NCI-H1092 (cell line): ENCODE measurements at regions not wholly inside any gene's neighbourhood (a gene's known extent, or its start where the extent isn't known, plus 50 kb on each side); places are given as distances from the start of the nearest gene placed in this dataset.
"Not testable (repeated sequence)": the region's sequence is repeated elsewhere in the genome, so short reads cannot be mapped to it uniquely, and the experiment has no call there.

Source experiments
- DNase-seq: peaks from one replicate; lab custom pipeline; 2025; lab: John Stamatoyannopoulos, UW

DNA sequence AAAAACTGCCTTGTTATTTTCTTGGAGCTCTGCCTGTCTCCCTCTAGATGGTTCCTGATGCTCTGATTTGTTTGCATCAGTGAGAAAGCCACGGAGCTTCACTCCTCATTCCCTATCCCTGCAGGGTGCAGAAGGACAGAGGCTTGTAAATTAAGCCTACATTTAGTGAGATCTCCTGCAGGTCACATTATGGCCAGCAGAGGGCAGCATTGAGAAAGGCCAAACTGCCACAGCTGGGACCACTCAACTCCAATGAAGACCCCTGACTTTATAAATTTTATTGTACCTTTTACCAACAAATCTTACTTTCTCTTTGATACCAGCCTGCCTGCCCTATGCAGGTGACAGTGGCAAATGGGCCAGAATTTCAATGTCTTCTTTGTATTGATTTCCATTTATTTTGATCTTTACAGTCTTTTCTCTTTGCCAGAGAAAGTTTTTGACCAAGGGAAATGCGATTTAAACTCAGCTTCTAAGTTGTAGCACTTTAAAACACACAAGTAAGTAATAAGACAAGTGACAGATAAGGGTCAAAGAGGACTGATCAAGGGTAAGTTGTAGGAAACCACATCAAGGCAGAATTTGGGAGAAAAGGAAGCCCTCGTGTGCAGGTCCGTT is 1029.1 kb upstream of the KLHL29 start:
- no peak for DNase-seq

DNA sequence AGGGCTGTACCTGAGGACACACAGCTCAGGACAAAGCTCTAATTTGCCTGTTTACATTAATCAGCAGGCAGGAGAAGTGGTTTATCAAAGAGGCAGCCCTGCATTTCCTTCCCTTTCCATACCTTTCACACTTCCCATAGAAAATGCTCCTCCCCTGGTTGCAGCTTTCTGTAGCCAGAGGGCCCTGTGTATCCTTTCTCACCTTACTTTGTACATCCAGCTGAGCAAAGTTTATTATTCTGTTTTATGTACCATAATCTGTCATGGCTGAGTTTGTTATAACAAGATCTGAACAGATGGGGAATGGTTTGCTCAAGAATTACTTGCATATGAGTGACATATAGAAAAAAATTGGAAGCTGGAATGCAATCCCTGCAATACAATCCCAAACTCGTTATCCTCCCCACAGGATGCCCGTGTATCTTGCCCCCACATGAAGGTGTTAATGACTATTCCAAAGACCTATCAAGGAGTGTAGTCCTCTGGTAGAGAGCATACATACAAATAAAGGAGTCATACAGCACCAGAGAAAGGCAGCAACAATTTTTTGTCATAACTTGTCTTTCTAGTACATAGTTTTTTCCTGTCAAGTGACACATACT is 1025.8 kb upstream of the KLHL29 start:
- no peak for DNase-seq

DNA sequence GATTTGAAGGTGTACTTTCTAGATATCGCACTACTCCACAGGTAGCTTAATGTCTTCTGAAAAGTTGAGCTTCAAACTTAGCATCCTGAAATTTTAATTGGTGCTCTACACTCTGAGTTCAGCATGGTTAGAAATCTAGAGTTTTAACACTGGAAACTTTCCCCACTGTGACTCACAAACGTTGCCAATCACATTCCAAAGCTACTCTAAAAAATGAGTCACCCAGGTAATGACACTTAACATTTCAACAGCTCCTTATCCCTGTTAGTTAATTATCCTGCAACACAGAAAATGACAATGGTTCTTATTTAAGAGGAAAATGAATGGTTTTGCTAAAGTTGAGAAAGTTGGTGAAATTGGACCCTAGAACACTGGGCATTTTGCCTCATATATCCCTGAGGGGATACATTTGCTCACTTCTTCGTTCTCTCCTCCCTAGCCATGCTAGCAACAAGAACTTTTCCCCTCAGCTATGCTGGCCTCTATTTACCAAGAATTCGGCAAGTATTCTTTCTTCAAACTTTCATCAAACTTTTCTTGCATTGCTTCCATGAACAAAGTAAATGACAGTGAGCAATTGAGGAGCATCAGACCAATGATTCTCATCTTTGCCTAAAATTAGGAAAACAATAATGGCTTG is 1024.1 kb upstream of the KLHL29 start:
- DNase-seq = no peak

GRCh38 chr2:22361571-22361970 is 1023.4 kb upstream of the KLHL29 start:
- DNase-seq = no peak

DNA sequence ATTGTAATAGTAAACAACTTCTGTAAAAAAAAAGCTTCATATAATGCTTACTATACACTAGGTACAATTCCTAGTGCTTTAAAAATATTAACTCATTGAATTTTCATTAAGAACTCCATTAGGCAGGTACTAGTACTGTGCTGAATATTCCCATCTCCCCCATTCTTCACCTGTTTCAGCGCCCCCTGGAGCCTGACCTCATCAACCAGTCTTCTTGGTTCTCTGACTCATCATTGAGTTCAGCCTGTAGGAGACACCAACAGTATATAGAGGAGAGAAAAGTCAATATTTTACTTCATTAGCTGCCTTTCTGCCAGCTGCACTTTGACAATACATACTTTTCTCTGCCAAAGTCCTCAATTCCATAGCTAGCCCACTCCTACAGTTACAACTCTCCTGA is 1009.9 kb upstream of the KLHL29 start:
- DNase-seq = no peak

DNA sequence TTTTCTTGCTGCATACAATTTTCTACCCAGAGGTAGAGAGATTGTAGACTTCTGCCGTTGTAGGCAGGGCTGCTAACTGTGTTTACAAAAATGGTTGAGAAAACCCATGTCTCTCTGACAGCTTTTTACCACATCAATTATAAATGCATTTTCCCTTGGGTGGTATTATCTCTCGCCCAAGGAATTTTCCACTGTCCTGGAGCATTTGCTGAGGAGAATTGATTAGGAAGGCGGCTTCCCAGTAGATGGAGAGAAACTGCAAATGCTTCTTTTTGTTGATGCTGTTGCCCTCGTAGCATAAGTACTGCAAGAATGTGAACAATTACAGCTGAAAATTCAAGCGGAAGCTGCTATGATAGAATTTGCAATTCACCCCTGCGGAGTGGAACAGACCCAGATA is 1007.7 kb upstream of the KLHL29 start:
- DNase-seq = no peak

GRCh38 chr2:22382479-22383169 is 1002.4 kb upstream of the KLHL29 start:
- DNase-seq = no peak

DNA sequence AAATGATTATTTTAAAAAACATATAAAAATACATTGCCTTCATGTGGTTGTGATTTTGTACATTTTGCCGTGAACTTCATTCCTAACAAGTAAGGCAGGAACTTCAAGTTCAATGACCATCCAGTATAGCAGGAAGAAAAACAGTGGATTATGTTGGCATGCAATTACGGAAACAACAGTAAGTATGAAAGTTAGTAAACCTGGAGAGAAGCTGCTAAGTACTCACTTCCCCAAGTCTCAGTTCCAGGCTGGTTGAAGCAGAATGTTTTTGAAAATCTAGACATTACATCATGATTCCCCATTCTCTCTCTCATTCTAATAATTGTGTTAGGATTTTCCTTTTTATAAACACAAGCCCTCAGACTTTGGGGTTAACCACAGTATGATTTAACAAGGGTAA is 987.1 kb upstream of the KLHL29 start:
- DNase-seq = no peak

DNA sequence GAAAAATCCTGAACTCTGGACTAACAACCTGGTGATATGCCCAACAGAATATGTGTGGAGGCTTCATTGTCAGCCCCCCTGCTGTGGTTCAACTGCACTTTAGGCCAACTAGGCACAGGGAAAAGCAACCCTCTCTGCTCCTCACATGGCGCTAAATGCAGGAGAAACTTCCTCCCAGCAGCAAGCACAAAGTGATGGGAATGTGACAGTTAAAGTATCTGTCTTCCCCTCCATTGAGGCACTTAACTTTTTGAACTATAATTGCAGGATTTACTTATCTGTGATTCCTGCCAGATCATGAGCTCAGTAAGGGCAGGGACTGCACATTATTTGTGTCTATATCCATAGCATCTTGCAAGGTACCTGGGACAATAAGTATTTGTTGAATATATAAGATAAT is 981.2 kb upstream of the KLHL29 start:
- no peak for DNase-seq

DNA sequence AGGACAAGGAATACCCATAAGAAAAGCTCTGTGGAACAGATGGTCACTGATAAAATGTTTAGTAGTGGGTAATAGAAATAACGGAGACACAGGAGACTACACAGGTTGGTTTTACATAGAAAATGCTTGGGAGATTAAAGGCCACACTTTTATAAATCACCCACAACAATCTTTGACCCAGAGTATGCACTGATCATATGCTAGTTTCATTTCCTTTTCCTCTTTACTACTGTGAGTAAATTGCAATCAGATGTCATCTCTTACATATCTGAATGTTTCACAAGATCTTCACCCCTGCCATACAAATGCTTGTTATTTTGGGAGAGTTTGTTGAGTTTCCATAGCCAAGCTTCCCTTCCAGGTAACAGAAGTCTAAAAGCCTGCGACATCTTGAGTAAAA is 978.4 kb upstream of the KLHL29 start:
- DNase-seq = no peak

DNA sequence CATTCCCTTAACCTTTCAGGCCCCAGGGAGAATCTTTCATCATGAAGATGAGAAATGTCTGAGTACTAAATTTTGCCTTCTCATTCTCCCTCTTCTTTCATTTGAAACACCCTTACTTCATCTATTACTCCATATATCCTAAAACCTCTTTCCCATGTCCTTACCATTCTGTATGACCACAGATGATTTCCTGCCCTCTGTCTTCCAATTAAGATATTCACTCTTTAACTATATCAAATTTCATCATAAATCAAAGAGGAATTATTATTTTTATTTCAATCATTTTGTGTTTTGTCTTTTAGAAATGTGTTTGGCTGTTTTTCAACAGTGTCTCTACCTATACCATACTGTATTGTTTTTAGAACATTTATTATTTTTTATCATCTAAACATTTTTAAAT is 964.9 kb upstream of the KLHL29 start:
- no peak for DNase-seq

DNA sequence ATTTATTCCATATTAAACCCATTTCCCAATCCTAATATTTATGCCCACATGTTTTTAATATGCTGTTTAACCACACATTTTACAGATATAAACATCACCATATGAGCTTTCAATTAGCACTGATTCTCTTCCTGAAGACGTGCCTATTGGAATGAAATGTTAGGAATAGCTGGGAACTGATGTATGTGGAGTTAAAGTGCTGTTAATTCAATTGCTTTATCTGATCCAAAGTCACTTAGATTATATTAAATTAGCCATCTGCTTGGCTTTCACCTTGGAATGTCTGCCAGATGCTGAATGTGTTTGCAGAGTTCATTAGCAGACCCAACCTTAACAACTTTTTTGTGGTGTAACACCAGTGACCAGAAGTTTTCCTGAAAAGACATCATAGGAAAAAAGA is 942.9 kb upstream of the KLHL29 start:
- DNase-seq = no peak

GRCh38 chr2:22444281-22444680 is 940.7 kb upstream of the KLHL29 start:
- DNase-seq = no peak

DNA sequence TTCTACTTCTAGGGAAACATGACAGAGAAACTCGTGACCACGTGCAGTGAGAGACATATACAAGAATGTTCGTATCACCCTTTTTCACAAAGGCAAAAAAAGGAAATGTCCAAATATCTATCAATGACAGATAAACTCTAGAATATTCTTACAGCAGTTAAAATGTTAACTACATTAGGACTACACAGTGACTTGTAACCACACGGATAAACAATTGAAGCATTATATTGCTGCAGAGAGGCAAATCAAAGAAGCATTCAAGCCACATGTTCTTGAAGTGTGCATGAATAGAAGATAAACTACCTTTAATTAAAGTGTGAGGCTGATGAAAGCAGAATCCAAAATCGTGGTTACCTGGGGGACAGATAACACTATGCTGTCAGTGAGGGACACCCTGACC is 935.3 kb upstream of the KLHL29 start:
- no peak for DNase-seq

GRCh38 chr2:22450831-22451230 is 934.1 kb upstream of the KLHL29 start:
- no peak for DNase-seq

DNA sequence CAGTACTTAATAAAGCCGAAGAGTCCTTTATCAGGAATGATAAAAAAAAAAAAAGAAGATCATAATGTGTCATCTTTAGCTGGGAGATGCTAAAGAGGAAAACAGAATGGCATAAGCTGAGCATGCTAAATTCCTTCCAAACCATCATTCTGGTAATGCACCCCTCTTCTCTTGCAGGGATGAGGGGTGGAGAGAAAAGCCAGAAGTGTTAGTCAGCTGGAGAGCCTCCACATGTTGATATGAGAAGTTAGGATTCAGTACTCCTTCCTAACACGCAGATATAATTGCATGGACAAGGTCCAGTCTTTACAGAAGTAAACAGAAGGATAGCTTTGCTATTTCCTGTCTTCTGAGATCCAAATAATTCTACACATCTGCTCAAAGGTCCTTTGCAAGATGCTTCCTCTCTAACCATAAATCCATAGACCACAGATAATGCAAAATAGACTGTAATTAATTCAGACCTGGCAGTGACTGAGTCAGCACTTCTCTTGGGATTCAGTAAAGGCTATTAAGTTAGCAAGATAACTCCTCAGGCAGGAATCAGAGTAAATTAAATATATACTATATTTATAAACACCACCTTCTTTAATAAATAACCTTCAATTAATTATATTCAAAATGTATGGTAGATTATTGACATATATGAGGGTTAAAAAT is 930.0 kb upstream of the KLHL29 start:
- DNase-seq = no peak

GRCh38 chr2:22458440-22458839 is 926.5 kb upstream of the KLHL29 start:
- DNase-seq = no peak

DNA sequence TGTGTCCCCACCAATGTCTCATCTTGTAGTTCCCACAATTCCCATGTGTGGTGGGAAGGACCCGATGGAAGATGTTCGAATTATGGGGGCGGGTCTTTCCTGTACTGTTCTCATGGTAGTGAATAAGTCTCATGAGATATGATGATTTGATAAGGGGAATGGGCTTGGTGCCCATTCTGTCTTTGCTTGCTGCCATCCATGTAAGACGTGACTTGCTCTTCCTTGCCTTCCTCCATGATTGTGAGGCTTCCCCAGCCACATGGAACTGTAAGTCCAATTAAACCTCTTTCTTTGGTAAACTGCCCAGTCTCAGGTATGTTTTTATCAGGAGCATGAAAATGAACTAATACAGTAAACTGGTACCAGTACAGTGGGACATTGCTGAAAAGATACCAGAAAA is 909.9 kb upstream of the KLHL29 start:
- DNase-seq = not testable (repeated sequence)

DNA sequence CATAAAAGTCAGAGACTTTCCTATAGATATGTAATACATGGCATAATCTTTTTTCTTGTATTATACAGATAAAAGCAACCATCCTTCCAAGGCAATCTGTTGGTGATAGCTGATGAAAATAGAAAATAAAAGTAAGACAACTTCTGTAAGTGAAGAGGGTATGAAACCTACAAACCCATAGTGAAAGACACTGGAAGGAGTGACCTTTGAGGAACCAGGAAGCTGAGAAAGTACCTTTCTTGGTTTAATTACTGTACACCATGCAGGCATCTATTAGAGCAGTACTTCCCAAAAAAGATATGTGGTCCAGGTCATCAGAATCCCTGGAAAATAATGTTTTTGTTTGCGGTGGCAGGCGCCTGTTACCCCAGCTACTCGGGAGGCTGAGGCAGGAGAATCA is 906.6 kb upstream of the KLHL29 start:
- DNase-seq = no peak

DNA sequence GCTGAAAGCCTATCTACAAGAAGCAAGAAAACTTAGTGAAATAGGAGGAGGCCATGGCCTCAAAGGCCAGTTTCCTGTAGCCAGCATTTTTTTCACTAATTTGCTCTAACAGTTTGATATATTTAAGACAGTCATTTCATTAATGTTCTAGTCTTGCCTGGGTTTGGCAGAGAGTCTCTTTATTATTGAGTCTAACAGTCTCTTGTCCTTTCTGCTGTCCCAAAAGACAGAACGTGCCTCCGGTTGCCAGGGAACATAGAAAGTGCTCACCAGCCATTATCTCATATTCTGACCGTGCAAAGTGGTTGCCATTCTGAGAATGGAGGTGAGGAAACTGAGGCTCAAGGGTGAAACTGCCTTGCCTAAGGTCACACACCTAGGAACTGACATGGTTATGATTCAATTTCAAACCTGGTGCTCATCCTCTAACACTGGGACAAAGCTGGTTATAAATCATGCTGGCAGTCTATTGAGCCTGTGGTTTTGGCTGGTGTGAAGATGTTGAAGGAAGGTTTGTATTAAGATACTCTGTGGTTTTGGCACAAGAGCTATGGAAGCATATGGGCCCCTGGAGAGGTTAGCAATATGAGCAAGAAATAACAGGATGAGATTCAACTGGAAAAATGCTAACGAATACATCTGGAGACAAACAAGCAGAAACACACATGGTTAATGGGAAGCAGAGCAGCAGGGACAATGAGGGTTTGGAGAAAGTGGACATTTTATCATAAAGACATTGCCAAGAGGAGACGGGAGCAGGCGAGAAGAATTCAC is 903.3 kb upstream of the KLHL29 start:
- DNase-seq = no peak

DNA sequence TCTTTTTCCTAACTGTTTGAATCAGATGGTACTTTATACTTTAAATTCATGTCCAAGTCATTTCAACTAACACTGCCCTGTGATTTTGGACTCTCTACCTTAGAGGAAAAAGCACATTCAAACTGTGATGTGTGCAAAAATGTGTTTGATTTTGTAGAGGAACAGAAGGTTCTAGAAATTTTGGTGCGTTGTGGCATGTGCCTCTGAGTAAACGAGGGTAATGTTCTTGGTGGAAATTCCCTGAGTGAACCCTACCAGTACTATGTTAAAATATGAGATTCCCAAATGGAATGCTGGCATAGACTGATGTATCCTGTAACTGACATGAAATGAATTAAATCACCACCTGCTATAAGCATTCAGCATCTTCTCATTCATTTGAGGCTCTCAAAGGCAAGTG is 901.9 kb upstream of the KLHL29 start:
- DNase-seq = no peak

- no peak for DNase-seq
Measured at GRCh38 chr2:22485486-22485885, 899.5 kb upstream of the KLHL29 start.
